ENCODE measurements at regions not wholly inside any gene's neighbourhood (a gene's known extent, or its start where the extent isn't known, plus 50 kb on each side); places are given as distances from the start of the nearest gene placed in this dataset.

- TF ChIP-seq, protein P1, sequence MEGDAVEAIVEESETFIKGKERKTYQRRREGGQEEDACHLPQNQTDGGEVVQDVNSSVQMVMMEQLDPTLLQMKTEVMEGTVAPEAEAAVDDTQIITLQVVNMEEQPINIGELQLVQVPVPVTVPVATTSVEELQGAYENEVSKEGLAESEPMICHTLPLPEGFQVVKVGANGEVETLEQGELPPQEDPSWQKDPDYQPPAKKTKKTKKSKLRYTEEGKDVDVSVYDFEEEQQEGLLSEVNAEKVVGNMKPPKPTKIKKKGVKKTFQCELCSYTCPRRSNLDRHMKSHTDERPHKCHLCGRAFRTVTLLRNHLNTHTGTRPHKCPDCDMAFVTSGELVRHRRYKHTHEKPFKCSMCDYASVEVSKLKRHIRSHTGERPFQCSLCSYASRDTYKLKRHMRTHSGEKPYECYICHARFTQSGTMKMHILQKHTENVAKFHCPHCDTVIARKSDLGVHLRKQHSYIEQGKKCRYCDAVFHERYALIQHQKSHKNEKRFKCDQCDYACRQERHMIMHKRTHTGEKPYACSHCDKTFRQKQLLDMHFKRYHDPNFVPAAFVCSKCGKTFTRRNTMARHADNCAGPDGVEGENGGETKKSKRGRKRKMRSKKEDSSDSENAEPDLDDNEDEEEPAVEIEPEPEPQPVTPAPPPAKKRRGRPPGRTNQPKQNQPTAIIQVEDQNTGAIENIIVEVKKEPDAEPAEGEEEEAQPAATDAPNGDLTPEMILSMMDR (IDR thresholded peaks at IDR 0.05; ENCODE audit: control insufficient read depth, extremely low read depth, insufficient read depth), result no peak
- DNase-seq (ENCODE audit: low read depth), result no peak
- H3K4me3 ChIP-seq (ENCODE audit: low read depth, low read length), result no peak overlapping the region
Observed at GRCh38 chr12:60672949-60673348, 1077.1 kb downstream of the SLC16A7 start.

DNA sequence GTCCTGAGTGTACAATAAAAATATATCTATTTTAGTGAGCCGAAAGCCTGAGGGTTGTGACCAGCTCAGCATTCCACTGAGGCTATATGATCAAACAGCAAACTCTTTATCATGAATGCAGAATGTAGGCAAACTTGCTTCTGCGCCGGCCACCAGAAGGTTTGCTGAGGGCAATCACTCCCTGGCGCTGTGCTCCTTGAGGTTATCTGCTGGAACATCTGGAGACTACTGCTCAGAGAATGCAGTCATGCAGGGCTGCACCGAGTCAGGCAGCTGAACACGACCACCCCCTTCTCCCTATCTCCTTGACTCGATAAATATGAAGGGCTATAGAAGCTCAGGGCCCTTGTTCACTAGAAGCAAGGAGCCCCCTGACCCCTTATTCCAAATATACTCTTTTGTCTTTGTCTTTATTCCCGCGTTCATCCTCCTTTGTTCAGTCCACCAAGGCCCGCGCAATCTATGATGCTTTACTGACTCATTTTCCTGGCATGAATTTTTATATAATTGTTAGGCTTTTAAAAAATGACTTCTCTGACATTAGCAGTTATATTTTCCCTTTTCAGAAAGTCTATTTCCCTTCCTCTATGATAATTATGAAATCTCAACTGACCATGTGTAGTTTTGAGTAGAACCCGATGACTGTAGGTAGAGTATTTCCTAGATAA lies 1089.3 kb downstream of the SLC16A7 start:
- TF ChIP-seq, protein P1 (IDR thresholded peaks at IDR 0.05; ENCODE audit: control insufficient read depth, extremely low read depth, insufficient read depth), result peak; percentile 46; the same call in 1 of the 2 replicates
- no peak for DNase-seq (ENCODE audit: low read depth)

DNA sequence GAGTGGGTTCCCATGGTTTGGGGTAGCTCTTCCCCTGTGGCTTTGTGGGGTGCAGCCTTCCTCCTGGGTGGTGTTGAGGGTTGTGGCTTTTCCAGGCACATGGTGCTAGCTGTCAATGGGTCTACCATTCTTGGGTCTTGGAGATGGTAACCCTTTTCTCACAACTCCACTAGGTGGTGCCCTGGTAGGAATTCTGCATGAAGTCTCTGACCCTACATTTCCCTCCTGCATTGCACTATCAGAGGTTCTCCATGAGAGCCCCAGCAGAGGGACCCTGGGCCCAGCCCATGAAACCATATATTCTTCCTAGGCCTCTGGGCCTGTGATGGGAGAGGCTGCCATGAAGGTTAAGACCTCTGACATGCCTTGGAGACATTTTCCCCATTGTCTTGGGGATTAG lies 1093.3 kb downstream of the SLC16A7 start:
- no peak overlapping the region for H3K4me3 ChIP-seq (ENCODE audit: low read depth, low read length)
- TF ChIP-seq, protein P1 (IDR thresholded peaks at IDR 0.05; ENCODE audit: control insufficient read depth, extremely low read depth, insufficient read depth), result no peak
- DNase-seq (ENCODE audit: low read depth), result no peak

More for the DNA sequence above, 1089.3 kb downstream of the SLC16A7 start:
- H3K4me3 ChIP-seq (ENCODE audit: low read depth, low read length), result no peak overlapping the region

DNA sequence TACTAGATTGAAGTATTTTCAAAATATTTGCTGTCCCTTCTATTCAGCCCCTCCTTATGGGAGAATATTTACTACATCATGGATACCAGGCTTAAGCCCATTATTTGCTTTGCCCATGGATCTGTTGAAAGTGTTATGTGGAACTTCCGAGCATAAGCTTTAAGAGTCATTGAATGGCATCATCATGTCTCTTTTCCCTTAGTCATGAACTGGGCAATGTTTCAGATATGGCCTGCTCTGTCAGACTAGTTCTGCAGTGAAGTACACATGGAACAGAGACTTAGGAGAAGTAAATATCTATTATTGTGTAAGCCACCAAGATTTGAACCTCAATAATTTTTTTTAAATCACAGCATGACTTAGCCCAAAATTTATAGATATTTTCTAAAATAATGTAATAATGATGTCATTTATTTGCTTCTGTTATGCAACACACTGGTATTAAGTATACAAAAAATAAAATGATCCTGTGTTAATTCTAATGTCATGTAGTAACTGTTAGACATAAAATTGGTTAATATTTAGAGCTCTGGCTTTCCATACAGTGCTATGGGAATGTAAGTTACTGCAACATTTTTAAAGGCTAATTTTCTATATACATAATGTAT lies 1097.3 kb downstream of the SLC16A7 start:
- H3K4me3 ChIP-seq (ENCODE audit: low read depth, low read length), result no peak overlapping the region
- TF ChIP-seq, protein P1 (IDR thresholded peaks at IDR 0.05; ENCODE audit: control insufficient read depth, extremely low read depth, insufficient read depth), result no peak
- no peak for DNase-seq (ENCODE audit: low read depth)

- DNase-seq (ENCODE audit: low read depth), result peak; percentile 98
- H3K4me3 ChIP-seq (ENCODE audit: low read depth, low read length), result no peak overlapping the region
- TF ChIP-seq, protein P1 (IDR thresholded peaks at IDR 0.05; ENCODE audit: control insufficient read depth, extremely low read depth, insufficient read depth), result no peak
Observed at GRCh38 chr12:60704171-60704914, 1108.5 kb downstream of the SLC16A7 start.

GRCh38 chr12:60710246-60710645 lies 1114.4 kb downstream of the SLC16A7 start:
- H3K4me3 ChIP-seq (ENCODE audit: low read depth, low read length), result no peak overlapping the region
- TF ChIP-seq, protein P1 (IDR thresholded peaks at IDR 0.05; ENCODE audit: control insufficient read depth, extremely low read depth, insufficient read depth), result no peak
- peak; percentile 100 for DNase-seq (ENCODE audit: low read depth)
